ENCODE measurements at regions not wholly inside any gene's neighbourhood (a gene's known extent, or its start where the extent isn't known, plus 50 kb on each side); places are given as distances from the start of the nearest gene placed in this dataset.

DNA sequence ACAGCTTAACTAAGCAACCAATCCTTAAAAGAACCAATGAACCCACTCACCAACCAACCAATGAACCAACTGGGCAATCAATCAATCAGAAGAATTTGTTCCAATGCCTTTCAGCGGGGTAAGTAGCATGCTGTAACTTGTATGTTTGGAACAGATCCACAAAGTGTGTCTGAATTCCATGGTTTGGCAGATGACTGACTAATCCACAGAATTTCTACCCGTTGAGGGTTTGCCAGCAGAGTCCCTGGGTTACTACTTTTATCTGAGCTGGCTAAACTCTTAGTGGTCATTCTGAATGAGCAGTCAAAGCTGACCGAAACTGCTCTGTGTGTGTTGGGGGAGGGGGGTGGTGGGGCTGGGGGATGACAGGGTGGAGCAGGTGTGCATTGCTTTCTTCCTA is 125.0 kb upstream of the JAG1 start:
- TF ChIP-seq, protein P1, sequence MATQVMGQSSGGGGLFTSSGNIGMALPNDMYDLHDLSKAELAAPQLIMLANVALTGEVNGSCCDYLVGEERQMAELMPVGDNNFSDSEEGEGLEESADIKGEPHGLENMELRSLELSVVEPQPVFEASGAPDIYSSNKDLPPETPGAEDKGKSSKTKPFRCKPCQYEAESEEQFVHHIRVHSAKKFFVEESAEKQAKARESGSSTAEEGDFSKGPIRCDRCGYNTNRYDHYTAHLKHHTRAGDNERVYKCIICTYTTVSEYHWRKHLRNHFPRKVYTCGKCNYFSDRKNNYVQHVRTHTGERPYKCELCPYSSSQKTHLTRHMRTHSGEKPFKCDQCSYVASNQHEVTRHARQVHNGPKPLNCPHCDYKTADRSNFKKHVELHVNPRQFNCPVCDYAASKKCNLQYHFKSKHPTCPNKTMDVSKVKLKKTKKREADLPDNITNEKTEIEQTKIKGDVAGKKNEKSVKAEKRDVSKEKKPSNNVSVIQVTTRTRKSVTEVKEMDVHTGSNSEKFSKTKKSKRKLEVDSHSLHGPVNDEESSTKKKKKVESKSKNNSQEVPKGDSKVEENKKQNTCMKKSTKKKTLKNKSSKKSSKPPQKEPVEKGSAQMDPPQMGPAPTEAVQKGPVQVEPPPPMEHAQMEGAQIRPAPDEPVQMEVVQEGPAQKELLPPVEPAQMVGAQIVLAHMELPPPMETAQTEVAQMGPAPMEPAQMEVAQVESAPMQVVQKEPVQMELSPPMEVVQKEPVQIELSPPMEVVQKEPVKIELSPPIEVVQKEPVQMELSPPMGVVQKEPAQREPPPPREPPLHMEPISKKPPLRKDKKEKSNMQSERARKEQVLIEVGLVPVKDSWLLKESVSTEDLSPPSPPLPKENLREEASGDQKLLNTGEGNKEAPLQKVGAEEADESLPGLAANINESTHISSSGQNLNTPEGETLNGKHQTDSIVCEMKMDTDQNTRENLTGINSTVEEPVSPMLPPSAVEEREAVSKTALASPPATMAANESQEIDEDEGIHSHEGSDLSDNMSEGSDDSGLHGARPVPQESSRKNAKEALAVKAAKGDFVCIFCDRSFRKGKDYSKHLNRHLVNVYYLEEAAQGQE (IDR thresholded peaks at IDR 0.05; ENCODE audit: borderline replicate concordance in 1 of 2, low read depth in 1 of 2, low read length in 2 of 2): no peak
- TF ChIP-seq ZNF776 (CRISPR knock-in tag; IDR thresholded peaks at IDR 0.05): no peak
- TF ChIP-seq ZFX (CRISPR knock-in tag; IDR thresholded peaks at IDR 0.05; ENCODE audit: low read depth): no peak
- TF ChIP-seq, protein P2, sequence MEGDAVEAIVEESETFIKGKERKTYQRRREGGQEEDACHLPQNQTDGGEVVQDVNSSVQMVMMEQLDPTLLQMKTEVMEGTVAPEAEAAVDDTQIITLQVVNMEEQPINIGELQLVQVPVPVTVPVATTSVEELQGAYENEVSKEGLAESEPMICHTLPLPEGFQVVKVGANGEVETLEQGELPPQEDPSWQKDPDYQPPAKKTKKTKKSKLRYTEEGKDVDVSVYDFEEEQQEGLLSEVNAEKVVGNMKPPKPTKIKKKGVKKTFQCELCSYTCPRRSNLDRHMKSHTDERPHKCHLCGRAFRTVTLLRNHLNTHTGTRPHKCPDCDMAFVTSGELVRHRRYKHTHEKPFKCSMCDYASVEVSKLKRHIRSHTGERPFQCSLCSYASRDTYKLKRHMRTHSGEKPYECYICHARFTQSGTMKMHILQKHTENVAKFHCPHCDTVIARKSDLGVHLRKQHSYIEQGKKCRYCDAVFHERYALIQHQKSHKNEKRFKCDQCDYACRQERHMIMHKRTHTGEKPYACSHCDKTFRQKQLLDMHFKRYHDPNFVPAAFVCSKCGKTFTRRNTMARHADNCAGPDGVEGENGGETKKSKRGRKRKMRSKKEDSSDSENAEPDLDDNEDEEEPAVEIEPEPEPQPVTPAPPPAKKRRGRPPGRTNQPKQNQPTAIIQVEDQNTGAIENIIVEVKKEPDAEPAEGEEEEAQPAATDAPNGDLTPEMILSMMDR (CRISPR knock-in tag; IDR thresholded peaks at IDR 0.05): no peak
- no peak for TF ChIP-seq CBFB (CRISPR knock-in tag; IDR thresholded peaks at IDR 0.05)
- TF ChIP-seq FOXM1 (CRISPR knock-in tag; IDR thresholded peaks at IDR 0.05): no peak
- TF ChIP-seq MAZ (IDR thresholded peaks at IDR 0.05; ENCODE audit: borderline replicate concordance, low read depth, low read length): no peak
- TF ChIP-seq MAZ (CRISPR knock-in tag; IDR thresholded peaks at IDR 0.05; ENCODE audit: low read depth): no peak
- TF ChIP-seq RNF2 (conservative IDR thresholded peaks at IDR 0.05; ENCODE audit: low read depth): no peak
- no peak for TF ChIP-seq NCOR1 (IDR thresholded peaks at IDR 0.05; ENCODE audit: borderline replicate concordance, low read length)
- no peak for TF ChIP-seq JUN (CRISPR knock-in tag; IDR thresholded peaks at IDR 0.05)
- no peak for TF ChIP-seq HOXA7 (CRISPR knock-in tag; IDR thresholded peaks at IDR 0.05)
- TF ChIP-seq, protein P3, sequence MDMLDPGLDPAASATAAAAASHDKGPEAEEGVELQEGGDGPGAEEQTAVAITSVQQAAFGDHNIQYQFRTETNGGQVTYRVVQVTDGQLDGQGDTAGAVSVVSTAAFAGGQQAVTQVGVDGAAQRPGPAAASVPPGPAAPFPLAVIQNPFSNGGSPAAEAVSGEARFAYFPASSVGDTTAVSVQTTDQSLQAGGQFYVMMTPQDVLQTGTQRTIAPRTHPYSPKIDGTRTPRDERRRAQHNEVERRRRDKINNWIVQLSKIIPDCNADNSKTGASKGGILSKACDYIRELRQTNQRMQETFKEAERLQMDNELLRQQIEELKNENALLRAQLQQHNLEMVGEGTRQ (IDR thresholded peaks at IDR 0.05; ENCODE audit: low read depth, low read length): no peak
- TF ChIP-seq, protein P3 (CRISPR knock-in tag; IDR thresholded peaks at IDR 0.05; ENCODE audit: borderline replicate concordance): no peak
- TF ChIP-seq SATB2 (CRISPR knock-in tag; IDR thresholded peaks at IDR 0.05): no peak
- TF ChIP-seq, protein P4, sequence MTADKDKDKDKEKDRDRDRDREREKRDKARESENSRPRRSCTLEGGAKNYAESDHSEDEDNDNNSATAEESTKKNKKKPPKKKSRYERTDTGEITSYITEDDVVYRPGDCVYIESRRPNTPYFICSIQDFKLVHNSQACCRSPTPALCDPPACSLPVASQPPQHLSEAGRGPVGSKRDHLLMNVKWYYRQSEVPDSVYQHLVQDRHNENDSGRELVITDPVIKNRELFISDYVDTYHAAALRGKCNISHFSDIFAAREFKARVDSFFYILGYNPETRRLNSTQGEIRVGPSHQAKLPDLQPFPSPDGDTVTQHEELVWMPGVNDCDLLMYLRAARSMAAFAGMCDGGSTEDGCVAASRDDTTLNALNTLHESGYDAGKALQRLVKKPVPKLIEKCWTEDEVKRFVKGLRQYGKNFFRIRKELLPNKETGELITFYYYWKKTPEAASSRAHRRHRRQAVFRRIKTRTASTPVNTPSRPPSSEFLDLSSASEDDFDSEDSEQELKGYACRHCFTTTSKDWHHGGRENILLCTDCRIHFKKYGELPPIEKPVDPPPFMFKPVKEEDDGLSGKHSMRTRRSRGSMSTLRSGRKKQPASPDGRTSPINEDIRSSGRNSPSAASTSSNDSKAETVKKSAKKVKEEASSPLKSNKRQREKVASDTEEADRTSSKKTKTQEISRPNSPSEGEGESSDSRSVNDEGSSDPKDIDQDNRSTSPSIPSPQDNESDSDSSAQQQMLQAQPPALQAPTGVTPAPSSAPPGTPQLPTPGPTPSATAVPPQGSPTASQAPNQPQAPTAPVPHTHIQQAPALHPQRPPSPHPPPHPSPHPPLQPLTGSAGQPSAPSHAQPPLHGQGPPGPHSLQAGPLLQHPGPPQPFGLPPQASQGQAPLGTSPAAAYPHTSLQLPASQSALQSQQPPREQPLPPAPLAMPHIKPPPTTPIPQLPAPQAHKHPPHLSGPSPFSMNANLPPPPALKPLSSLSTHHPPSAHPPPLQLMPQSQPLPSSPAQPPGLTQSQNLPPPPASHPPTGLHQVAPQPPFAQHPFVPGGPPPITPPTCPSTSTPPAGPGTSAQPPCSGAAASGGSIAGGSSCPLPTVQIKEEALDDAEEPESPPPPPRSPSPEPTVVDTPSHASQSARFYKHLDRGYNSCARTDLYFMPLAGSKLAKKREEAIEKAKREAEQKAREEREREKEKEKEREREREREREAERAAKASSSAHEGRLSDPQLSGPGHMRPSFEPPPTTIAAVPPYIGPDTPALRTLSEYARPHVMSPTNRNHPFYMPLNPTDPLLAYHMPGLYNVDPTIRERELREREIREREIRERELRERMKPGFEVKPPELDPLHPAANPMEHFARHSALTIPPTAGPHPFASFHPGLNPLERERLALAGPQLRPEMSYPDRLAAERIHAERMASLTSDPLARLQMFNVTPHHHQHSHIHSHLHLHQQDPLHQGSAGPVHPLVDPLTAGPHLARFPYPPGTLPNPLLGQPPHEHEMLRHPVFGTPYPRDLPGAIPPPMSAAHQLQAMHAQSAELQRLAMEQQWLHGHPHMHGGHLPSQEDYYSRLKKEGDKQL (CRISPR knock-in tag; IDR thresholded peaks at IDR 0.05; ENCODE audit: low read depth): no peak
